HCEC 1CT (cell line): ENCODE measurements at regions not wholly inside any gene's neighbourhood (a gene's known extent, or its start where the extent isn't known, plus 50 kb on each side); places are given as distances from the start of the nearest gene placed in this dataset.
"Not testable (repeated sequence)": the region's sequence is repeated elsewhere in the genome, so short reads cannot be mapped to it uniquely, and the experiment has no call there.

ENCODE experiments used
- DNase-seq: peaks from one replicate; pipeline ENCODE4 v3.0.0-alpha.2; 2017

- no peak for DNase-seq
These were observed 52.7 kb upstream of the LARP1 start for GRCh38 chr5:154702477-154702876.

DNA sequence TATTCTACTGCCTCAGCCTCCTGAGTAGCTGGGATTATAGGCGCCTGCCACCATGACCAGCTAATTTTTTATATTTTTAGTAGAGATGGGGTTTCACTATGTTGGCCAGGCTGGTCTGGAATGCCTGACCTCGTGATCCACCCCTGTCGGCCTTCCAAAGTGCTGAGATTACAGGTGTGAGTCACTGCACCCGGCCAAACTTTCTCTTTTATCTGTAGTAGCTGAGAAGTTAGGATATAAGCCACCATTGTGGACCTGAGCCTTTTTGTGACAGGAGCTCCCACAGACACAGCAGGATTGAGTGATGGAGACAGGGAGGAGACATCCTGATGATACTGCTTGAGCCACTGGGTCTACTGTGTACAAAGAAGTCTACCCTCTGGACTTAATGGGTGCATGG, 53.5 kb upstream of the LARP1 start:
- not testable (repeated sequence) for DNase-seq

DNA sequence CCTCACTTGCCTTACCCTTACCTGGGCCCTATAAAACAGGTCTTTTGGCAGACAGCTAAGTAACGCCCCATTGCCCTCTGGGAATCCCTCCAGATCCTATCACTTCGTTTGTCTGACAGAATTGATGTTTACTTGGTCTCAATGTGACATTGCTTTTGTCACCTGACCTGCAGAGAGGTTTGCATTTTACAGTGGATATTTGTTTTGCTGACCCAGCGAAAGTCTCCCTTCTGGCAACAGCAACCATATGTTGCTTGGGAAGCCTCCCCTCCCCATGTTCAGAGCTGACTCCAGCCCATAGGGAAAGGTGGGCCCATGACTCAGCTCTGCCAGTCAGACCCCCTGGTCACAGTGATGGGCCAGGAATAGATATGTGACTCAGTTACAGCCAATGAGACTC, 54.0 kb upstream of the LARP1 start:
- DNase-seq, result no peak

GRCh38 chr5:154700289-154700928, 54.8 kb upstream of the LARP1 start:
- DNase-seq, result not testable (repeated sequence)

GRCh38 chr5:154698763-154699162, 56.4 kb upstream of the LARP1 start:
- no peak for DNase-seq

DNA sequence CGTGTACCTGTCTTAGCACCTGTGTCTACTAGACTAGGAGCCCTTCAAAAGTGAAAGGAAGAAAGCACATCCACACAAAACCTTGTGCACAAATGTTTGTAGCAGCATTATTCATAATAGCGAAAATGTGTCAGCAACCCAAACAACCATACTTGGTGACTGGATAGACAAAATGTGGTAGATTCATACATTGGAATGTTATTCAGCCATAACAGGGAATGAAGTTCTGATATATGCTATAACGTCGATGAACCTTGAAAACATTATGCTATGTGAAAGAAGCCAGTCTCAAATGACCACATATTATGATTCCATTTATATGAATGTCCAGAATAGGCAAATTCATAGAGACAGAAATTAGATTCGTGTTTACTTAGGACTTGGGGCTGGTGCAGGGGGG, 57.8 kb upstream of the LARP1 start:
- DNase-seq, result peak; percentile 49

DNA sequence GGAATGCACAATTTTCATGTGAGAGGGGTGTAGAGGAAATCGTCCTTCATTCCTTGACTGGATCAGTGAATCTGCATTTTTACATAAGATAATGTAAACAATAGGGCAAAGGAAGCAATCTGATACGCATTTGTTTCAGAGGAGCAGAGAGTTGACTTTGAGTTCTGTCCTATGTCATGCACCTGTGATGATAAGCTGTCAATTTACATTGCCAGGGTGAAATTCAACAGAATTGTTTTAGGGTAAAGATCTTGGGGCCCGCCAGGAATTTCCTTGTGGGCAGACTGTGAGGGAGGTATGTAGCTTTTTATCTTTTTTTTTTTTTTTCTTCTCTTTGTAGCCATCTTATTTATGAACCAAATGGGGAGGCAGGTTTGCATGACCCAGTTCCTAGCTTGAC, 58.3 kb upstream of the LARP1 start:
- no peak for DNase-seq

GRCh38 chr5:154694159-154694558, 61.0 kb upstream of the LARP1 start:
- DNase-seq, result no peak

- no peak for DNase-seq
These were observed 64.7 kb upstream of the LARP1 start for GRCh38 chr5:154690488-154690887.

- no peak for DNase-seq
These were observed 68.7 kb upstream of the LARP1 start for GRCh38 chr5:154686490-154686889.

GRCh38 chr5:154683101-154683880, 71.9 kb upstream of the LARP1 start:
- DNase-seq, result no peak

DNA sequence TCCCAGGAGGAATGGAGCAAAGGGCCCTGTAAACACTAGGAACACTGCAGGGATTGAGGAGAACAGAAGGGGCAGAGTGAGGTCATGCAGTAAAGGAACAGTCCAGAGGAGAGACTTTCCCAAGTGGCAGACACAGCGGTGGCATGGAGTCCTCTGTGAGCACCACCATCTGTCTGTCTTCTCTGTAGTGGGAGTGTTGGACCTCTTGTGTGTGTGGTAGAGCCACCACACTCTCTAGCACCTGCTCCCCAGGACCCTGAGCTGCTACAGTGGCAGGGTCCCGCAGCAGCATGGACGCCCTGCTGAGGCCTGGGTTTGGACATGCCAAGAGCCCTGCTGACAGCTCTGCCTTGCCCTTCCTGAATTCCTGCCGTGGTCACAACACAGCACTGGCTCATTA, 75.7 kb upstream of the LARP1 start:
- no peak for DNase-seq

- no peak for DNase-seq
These were observed 77.3 kb upstream of the LARP1 start for GRCh38 chr5:154677921-154678320.

GRCh38 chr5:154676508-154676907, 78.7 kb upstream of the LARP1 start:
- no peak for DNase-seq

DNA sequence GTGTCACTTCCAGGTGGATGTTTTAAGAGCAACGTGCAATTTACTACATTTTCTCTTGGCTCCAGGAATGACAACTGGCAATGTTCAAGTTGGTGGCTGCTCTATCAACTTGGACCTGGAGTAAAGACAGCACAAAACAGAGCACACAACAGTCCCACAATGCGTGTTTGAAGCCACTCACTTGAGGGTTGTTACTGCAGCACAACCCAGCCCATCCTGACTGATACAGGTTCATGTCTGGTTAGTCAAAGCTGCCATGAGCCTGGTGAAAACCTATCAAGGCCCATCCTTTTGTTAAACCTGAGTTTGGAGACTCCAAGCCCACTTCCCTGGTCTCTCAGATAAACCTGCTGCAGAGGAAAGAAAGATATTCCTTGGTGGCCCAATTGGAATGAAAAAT, 81.1 kb upstream of the LARP1 start:
- DNase-seq, result no peak

DNA sequence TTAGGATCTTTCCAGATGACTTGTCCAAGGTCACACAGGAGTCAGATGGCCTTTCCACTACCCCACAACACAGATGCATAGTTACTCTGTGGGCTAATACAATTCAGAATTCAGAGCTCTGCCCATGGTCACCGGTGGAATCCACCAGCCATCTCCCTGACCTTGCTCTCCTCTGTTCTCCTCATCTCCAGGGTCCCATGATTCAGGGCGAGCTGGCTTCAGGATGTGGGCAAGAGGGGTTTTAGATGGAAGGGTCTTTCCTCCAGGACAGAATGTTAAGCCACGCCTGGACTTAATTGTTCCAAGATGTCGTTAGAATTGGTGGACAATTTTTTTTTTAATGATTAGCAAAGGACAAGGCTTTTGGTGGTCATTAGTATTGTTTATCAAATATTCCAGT, 81.7 kb upstream of the LARP1 start:
- DNase-seq, result no peak

DNA sequence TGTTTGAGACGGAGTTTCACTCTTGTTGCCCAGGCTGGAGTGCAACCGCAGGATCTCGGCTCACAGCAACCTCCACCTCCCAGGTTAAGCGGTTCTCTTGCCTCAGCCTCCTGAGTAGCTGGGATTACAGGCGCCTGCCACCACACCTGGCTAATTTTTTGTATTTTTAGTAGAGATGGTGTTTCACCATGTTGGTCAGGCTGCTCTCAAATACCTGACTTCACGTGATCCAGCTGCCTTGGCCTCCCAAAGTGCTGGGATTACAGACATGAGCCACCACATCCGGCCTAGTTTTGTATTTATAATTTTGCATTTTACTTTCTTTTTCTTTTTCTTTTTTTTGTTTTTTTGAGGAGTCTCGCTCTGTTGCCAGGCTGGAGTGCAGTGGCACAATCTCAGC, 85.3 kb upstream of the LARP1 start:
- not testable (repeated sequence) for DNase-seq

GRCh38 chr5:154669402-154669801, 85.8 kb upstream of the LARP1 start:
- no peak for DNase-seq

- no peak for DNase-seq
These were observed 90.3 kb upstream of the LARP1 start for GRCh38 chr5:154664869-154665268.

- no peak for DNase-seq
These were observed 91.8 kb upstream of the LARP1 start for GRCh38 chr5:154663424-154663823.

DNA sequence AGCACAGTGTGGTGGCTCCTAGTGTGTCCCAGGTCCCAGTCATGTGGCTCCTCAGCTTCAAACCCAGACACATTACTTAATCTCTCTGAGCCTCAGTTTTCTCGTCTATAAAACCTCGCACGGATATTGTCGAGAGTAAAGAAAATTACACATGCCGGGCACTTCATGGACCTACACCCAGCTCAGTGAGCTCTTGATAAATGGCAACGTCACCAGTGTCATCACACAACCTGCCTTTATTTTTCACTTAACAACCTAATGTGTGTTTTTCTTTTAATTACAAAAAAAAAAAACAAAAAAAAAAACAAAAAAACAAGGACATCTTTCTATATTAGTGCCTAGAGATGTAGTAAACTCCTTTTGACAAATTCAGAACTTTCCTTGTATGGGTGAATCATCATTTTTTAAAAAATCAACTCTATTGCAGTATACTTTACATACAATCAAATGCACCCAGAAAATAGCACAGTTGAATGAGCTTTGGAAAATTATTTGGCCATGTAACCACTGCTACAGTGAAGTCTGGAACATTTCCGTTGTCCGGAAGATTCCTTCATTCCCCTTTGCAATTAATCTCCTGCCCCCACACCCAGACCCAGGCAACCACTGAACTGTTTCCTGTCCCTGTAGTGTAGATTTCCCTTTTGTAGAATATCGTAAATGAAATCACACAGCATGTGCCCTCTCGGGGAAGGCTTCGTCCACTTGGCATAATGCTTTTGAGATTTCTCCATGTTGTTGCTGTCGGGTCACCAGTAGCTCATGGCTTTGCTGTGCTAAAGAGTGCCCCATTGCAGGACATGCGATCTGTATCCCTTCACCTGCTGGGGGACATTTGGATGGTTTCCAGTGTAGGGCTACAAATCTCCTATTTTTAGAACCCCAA, 100.4 kb upstream of the LARP1 start:
- no peak for DNase-seq

DNA sequence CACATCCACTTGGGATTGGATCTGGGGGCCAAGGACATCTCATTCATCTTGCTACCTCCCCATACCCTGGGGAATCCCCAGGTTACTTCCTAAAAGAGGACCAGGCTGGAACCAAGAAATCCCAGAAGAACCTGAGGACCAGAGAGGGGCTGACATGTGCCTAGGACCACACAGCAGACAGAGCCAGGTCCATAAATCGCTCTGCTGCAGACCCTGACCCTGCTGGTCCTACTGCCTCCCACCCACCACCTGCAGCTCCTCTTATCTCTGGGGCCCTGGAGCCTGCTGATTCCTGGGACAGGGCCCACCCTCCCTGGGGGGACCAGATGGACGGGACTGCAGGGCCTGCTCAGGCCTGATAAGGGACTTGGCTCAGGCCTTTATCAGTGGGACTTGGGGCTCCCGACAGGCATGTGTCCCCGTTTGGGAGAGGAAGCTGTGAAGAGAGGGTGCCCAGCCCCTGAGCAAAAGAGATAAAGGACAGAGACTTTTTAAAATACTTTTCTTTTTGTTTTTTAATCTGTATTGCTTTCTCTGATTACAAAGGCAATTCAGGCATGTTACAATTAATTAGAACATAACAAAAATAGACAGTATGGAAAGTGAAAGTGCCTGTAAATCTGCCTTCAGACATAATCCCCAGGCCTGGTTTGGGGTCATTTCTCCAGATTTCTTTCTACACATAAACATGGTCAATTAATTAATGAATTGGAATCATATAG, 101.3 kb upstream of the LARP1 start:
- no peak for DNase-seq

GRCh38 chr5:154653418-154653763, 101.8 kb upstream of the LARP1 start:
- no peak for DNase-seq
